GM19238 (cell line): ENCODE measurements at regions not wholly inside any gene's neighbourhood (a gene's known extent, or its start where the extent isn't known, plus 50 kb on each side); places are given as distances from the start of the nearest gene placed in this dataset.

Source experiments
- DNase-seq: peaks from one replicate; pipeline ENCODE4 v3.0.0; 2011; ENCODE audit warnings: low spot score; ENCODE audit not compliant: insufficient read length

DNA sequence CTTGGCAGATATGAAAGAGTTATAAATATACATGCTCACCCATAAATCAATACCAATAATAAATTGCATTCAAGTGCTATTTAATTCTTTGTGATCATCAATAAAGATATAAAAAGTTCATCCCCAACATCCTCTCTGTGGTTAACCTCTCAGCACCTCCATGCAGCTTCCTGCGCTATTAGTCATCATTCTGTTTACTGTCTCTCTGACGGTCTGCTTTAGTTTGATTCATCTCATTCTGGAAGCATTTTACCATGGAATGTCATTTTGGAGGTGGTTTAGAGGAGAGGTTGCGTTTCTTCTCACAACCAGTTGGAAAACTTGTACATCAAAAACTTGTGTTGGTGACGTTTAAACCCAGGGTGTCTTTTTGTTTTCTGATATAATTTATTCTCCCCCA, 486.6 kb downstream of the BRINP1 start:
- no peak for DNase-seq

GRCh38 chr9:118883411-118883810, 485.8 kb downstream of the BRINP1 start:
- no peak for DNase-seq

GRCh38 chr9:118891213-118891612, 478.0 kb downstream of the BRINP1 start:
- DNase-seq, result no peak

- DNase-seq, result no peak
Observed at GRCh38 chr9:118896324-118897000, 472.8 kb downstream of the BRINP1 start.

GRCh38 chr9:118918180-118918579, 451.1 kb downstream of the BRINP1 start:
- no peak for DNase-seq

- no peak for DNase-seq
Observed at GRCh38 chr9:118928722-118929121, 440.5 kb downstream of the BRINP1 start.

DNA sequence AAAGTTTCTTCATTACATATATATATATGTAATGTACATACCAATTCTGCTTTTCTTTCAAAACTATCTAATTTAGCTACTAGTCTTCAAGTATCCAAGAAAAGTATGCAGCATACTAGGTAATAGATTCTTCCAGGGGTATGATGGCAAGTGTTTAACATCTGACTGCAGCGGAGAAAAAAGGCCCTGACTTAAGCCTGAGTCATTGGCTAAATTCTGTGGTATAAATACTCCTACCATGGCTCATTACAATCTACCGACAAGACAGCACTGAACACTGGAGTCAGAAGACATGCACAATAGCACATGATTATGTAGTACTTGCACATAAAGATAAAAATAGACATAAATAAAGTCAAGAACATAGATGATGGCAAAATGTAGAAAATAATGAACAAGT, 439.9 kb downstream of the BRINP1 start:
- no peak for DNase-seq

DNA sequence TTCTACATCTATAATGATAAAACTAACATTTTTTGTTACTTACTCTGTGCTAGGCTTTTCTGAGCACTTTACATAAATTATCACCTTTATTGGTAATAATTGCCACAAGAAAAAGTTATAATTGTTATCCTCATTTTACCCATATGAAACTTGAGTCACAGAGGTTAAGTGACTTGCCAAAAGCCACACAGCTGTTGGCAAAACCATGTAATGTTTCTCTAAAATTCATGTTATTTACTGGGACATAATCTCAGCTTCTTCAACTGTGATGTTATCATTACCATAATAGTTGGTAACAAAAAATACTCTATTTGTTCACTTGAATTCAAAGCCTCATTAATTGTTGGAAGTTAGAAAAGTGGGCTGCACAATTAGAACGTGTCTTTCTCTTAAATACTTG, 437.3 kb downstream of the BRINP1 start:
- DNase-seq, result no peak

- DNase-seq, result no peak
Observed at GRCh38 chr9:118938581-118938980, 430.7 kb downstream of the BRINP1 start.

GRCh38 chr9:118940473-118940872, 428.8 kb downstream of the BRINP1 start:
- no peak for DNase-seq

DNA sequence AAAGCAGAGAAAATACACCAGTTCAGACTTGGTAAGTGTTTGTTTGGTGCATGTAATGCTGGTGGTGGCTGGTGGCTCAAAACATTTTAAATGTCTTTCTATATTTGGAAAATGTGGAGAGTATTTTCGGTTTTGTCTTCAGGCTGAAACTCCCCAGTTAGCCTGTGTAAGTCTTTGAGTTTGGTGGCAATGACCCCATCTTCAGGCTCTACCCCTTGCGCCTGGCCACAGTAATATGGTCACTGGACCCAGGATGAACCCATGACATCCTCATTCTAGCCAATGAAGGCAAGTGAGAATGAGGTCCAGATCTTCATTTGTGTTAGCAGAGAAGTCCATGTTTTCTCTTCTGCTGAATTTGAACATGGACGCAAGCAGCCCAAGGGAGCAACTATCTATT, 422.6 kb downstream of the BRINP1 start:
- no peak for DNase-seq

GRCh38 chr9:118954857-118955256, 414.4 kb downstream of the BRINP1 start:
- DNase-seq, result no peak

GRCh38 chr9:118957585-118957984, 411.6 kb downstream of the BRINP1 start:
- no peak for DNase-seq

DNA sequence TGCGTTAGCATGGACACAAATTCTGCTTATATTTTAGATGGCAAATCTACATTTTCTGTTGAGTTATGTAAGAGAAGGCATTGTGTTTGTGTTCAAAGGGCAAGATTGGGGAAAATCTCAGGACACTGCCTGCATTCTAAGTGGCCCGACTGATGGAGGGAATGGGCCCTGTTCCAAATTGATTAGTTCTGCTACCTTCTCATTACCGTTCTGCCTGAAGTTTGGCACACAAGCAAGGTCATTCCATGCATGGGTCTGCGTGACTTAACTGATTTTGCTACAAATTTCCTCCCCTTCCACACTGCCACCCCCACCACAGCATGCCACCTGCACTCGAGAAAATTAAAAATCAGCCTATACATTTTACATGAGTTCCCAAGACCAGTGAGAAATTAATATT, 409.9 kb downstream of the BRINP1 start:
- no peak for DNase-seq

- no peak for DNase-seq
Observed at GRCh38 chr9:118961857-118962256, 407.4 kb downstream of the BRINP1 start.

- DNase-seq, result no peak
Observed at GRCh38 chr9:118962426-118962825, 406.8 kb downstream of the BRINP1 start.

- DNase-seq, result no peak
Observed at GRCh38 chr9:118963674-118964073, 405.6 kb downstream of the BRINP1 start.

DNA sequence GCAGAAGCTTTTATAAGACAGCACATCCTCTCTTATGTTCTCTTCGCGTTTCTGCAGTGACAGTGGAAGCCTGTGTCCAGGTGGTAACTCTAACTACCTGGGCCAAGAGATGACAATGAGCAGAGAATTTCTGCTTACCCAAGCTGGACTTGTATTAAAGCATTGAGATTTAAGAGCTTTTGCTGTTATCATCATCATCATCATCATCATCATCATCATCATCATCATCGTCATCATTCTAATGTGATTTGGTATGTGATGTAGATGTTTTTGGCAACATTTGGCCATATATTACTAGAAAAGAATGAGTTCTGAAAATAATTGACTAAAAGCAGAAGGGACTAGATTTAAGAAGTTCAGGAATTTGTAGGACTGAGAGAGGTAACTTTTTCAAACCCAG, 401.3 kb downstream of the BRINP1 start:
- DNase-seq, result no peak

- DNase-seq, result no peak
Observed at GRCh38 chr9:118975736-118976135, 393.5 kb downstream of the BRINP1 start.

DNA sequence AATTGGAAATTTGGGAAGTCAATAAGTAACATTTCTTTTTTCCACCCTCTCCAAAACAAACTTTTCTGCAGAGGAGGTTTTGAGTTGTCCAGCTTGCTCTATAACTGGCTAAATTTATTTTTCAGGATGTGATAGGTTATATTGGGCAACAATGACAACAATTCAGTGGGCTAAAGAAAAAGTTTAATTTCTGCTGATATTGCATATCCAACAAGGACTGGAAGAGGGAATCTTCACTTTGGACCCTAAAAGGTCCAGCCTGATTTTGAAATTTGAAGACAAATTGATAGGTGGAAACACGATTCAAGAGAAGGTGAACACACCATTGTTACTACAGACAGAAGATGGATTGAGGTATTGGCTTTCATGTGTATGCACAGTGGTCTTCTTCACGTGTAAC, 393.1 kb downstream of the BRINP1 start:
- DNase-seq, result no peak

DNA sequence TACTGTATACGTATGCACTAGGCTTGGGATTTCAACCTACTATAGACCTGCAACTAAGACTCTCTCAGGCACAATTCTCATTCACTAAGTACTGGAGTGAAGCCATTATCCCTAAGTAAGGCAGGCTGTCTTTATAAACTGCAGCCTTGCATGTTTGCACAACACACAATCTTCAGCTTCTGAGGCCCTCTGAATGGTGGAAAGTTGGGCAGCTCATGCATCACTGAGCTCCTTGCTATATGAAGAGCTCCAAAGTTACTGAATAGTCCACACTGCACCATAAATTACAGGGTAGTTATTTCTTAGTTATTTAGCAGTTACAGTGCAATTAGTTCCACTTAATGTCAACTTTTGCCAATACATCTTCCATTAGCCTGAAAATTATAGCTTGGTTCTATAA, 384.6 kb downstream of the BRINP1 start:
- DNase-seq, result no peak

- no peak for DNase-seq
Observed at GRCh38 chr9:118985851-118986250, 383.4 kb downstream of the BRINP1 start.

DNA sequence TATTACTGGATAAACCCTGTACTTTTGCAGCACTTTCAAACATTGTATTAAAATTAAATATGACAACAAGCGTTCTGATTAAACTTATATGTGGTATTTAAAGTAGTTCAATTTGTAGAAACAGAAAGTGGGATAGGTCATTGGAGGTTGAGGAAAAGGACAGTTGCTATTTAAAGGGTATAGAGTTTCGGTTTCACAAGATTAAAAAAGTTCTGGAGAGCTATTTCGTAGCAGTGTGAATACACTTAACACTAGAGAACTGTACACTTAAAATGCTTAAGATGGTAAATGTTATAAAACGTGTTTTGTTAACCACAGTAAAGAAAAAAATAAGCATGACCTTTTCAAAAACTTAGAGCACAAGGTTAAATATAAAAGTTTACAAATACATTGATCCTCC, 382.1 kb downstream of the BRINP1 start:
- no peak for DNase-seq

GRCh38 chr9:118990949-118991348, 378.3 kb downstream of the BRINP1 start:
- DNase-seq, result no peak
